OCI-LY3 (cell line): ENCODE measurements at regions not wholly inside any gene's neighbourhood (a gene's known extent, or its start where the extent isn't known, plus 50 kb on each side); places are given as distances from the start of the nearest gene placed in this dataset.
A peak's percentile ranks its signal among the peaks of the same experiment; 100 is the strongest.

Experiments used
- H2AFZ ChIP-seq: fragments of 200-600, 300-600 bp; shearing (Covaris generic); 2 replicates; pipeline ENCODE4 v1.6.0; 2014; ENCODE audit warnings: antibody characterized with exemption, low read depth, low read length
- H3K27ac ChIP-seq: fragments of 200-600, 300-600 bp; sonication (generic); 2 replicates; pipeline ENCODE4 v1.5.1; 2014; ENCODE audit warnings: mild to moderate bottlenecking, low read length, moderate library complexity, mixed read lengths
- H3K27me3 ChIP-seq: fragments of 200-600, 300-600 bp; sonication (generic); 2 replicates; pipeline ENCODE4 v1.6.1; 2014; ENCODE audit warnings: low read depth, low read length, mixed read lengths
- H3K36me3 ChIP-seq: fragments of 200-600, 300-600 bp; sonication (generic); replicated peaks from 2 replicates; pipeline ENCODE3; 2014; ENCODE audit warnings: low read depth, low read length, mixed read lengths
- H3K4me1 ChIP-seq: fragments of 300-600, 200-600 bp; sonication (generic); 2 replicates; pipeline ENCODE4 v1.6.1; 2014; ENCODE audit warnings: low read length, mixed read lengths
- H3K4me2 ChIP-seq: fragments of 200-600, 300-600 bp; sonication (generic); 2 replicates; pipeline ENCODE4 v1.6.1; 2014; ENCODE audit warnings: low read length, mixed read lengths
- H3K4me3 ChIP-seq: fragments of 300-600, 200-600 bp; sonication (generic); 2 replicates; pipeline ENCODE4 v1.5.1; 2014; ENCODE audit warnings: antibody characterized with exemption, mild to moderate bottlenecking, low read length, moderate library complexity
- H3K79me2 ChIP-seq: fragments of 300-600, 200-600 bp; shearing (Covaris generic); 2 replicates; pipeline ENCODE4 v1.6.1; 2014; ENCODE audit warnings: mild to moderate bottlenecking, low read length, mixed read lengths
- H3K9ac ChIP-seq: fragments of 300-600, 200-600 bp; shearing (Covaris generic); 2 replicates; pipeline ENCODE4 v1.6.0; 2014; ENCODE audit warnings: mild to moderate bottlenecking, low read length, moderate library complexity
- H3K9me3 ChIP-seq: fragments of 200-600, 300-600 bp; shearing (Covaris generic); 2 replicates; pipeline ENCODE4 v1.6.1; 2014; ENCODE audit warnings: low read length, mixed read lengths; ENCODE audit not compliant: insufficient read depth
- H4K20me1 ChIP-seq: fragments of 200-600, 300-600 bp; sonication (generic); 2 replicates; pipeline ENCODE4 v1.6.1; 2016; ENCODE audit warnings: low read length, mixed read lengths; ENCODE audit not compliant: insufficient read depth
- CTCF ChIP-seq: fragments of 200-600, 300-600 bp; sonication (generic); IDR thresholded peaks from 2 replicates; pipeline ENCODE4 v1.5.1; 2014; ENCODE audit warnings: antibody characterized with exemption, low read length, low read depth
- EZH2phosphoT487 ChIP-seq: fragments of 200-600 bp; shearing (Covaris generic); IDR thresholded peaks from 2 replicates; pipeline ENCODE4 v1.6.1; 2018; ENCODE audit warnings: antibody characterized with exemption, mixed run types, low read depth

DNA sequence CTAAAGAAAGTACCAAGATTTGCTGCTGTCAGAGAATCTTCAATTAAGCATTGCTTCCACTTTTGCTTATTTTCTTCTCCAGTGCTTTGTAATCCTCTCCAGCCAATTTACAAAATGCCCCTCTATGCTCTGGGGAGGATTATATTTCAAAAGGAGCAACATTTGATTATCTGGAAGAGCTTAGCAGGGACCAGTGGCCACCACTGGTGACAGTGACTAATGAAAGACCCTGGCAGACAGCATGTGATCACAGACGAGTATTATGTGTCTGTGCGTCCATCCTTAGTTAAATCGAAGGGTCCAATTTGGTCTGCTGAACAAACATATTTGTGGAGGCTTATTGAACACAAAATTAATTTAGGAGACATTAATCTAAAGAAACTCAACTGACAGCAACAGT lies 152.6 kb downstream of the ZNF621 start:
- Histone ChIP-seq H3K4me1 (peaks cover 40% of the 10 kb centered on the region), H3K79me2 (no peaks in the 10 kb centered on the region), H3K27ac (no peak overlapping the region), H3K9ac (no peak overlapping the region), H3K36me3 (no peaks in the 10 kb centered on the region), H2AFZ (no peak overlapping the region), H3K27me3 (no peaks in the 10 kb centered on the region), H4K20me1 (no peaks in the 10 kb centered on the region), H3K4me3 (no peak overlapping the region), H3K4me2 (no peak overlapping the region), H3K9me3 (no peaks in the 10 kb centered on the region)
- TF ChIP-seq CTCF: no peak
- no peak for TF ChIP-seq EZH2phosphoT487

- no peaks in the 10 kb centered on the region for H3K27me3 ChIP-seq
- TF ChIP-seq EZH2phosphoT487 (no peak), CTCF (no peak)
These were observed 153.0 kb downstream of the ZNF621 start for GRCh38 chr3:40677749-40678148.

DNA sequence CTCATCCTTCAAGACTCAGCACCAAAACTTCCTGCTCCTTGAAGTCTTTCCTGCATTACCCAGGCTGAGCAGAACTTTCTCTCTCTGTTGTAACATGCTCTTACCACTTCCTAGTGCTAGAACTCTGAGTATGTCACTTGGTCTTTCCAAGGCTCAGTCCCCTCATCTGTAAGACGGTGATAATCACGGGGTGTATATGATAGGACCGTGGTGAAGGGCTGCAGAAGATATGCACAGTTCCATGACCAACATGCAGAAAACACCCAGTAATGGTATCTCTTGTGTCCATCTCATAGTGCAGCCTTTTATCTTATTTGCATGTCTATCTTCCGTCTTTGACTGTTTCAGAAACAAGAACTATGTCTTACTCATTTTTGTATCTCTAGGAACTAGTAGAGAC lies 154.5 kb downstream of the ZNF621 start:
- Histone ChIP-seq H4K20me1 (no peaks in the 10 kb centered on the region), H3K79me2 (no peaks in the 10 kb centered on the region), H3K4me1 (peaks cover 40% of the 10 kb centered on the region), H3K36me3 (no peaks in the 10 kb centered on the region), H3K4me2 (peak overlapping the region; percentile 69), H2AFZ (no peak overlapping the region), H3K27me3 (no peaks in the 10 kb centered on the region), H3K27ac (peak overlapping the region; percentile 51), H3K9ac (0 out of 2 replicates have a peak overlapping the region, but pooled peaks have one; percentile 1), H3K4me3 (peak overlapping the region; percentile 45), H3K9me3 (no peaks in the 10 kb centered on the region)
- TF ChIP-seq CTCF (no peak), EZH2phosphoT487 (no peak)

More at GRCh38 chr3:40677749-40678148, 153.0 kb downstream of the ZNF621 start:
- Histone ChIP-seq H4K20me1 (no peaks in the 10 kb centered on the region), H3K36me3 (no peaks in the 10 kb centered on the region), H3K79me2 (no peaks in the 10 kb centered on the region), H3K9me3 (no peaks in the 10 kb centered on the region), H3K4me3 (no peak overlapping the region), H3K27ac (no peak overlapping the region), H3K9ac (no peak overlapping the region), H3K4me1 (peaks cover 40% of the 10 kb centered on the region), H2AFZ (no peak overlapping the region), H3K4me2 (no peak overlapping the region)

GRCh38 chr3:40680685-40681657 lies 156.2 kb downstream of the ZNF621 start:
- TF ChIP-seq EZH2phosphoT487: no peak
- peak; percentile 50 for TF ChIP-seq CTCF
- H3K4me3 ChIP-seq: peak overlapping the region; percentile 9
- peaks cover 40% of the 10 kb centered on the region for H3K4me1 ChIP-seq
- H3K36me3 ChIP-seq: no peaks in the 10 kb centered on the region
- H3K9me3 ChIP-seq: no peaks in the 10 kb centered on the region
- no peaks in the 10 kb centered on the region for H3K27me3 ChIP-seq
- peak overlapping the region; percentile 33; the same call in 1 of the 2 replicates for H3K9ac ChIP-seq
- no peaks in the 10 kb centered on the region for H3K79me2 ChIP-seq
- peak overlapping the region; percentile 65 for H3K27ac ChIP-seq
- H2AFZ ChIP-seq: peak overlapping the region; percentile 27
- H3K4me2 ChIP-seq: peak overlapping the region; percentile 58
- no peaks in the 10 kb centered on the region for H4K20me1 ChIP-seq
